Right lobe of liver (tissue), 6 donors: ENCODE measurements at regions not wholly inside any gene's neighbourhood (a gene's known extent, or its start where the extent isn't known, plus 50 kb on each side); places are given as distances from the start of the nearest gene placed in this dataset.
A peak's percentile ranks its signal among the peaks of the same experiment; 100 is the strongest.

ENCODE experiments used
- ATAC-seq, 4 donors: fragments of 200-7000 bp; cut with Tn5 transposase; one replicate each; pipeline ENCODE4 v1.9.1; 2020; ENCODE audit warnings: mild to moderate bottlenecking in 4 of 4, moderate library complexity in 4 of 4
- DNase-seq, 3 donors: peaks; one replicate each; pipeline ENCODE4 v3.0.0-alpha.2; 2020
- H3K27ac ChIP-seq, 3 donors: fragments of 200-600 bp; one replicate each; pipeline ENCODE4 v1.8.0; 2022
- H3K27me3 ChIP-seq, 2 donors: fragments of 200-600 bp; one replicate each; pipeline ENCODE4 v1.8.0; 2022
- H3K36me3 ChIP-seq, 4 donors: fragments of 200-600 bp; sonication (generic) in 1 of 4; one replicate each; pipeline versions ENCODE4 v1.5.1 to v1.8.0; 2017 to 2022; ENCODE audit warnings: control low read depth in 1 of 4
- H3K4me1 ChIP-seq, 4 donors: fragments of 200-600 bp; sonication (generic) in 1 of 4; one replicate each; pipeline versions ENCODE4 v1.5.1 to v1.8.0; 2017 to 2022; ENCODE audit warnings: control low read depth in 1 of 4
- H3K4me3 ChIP-seq, 3 donors: fragments of 200-600 bp; one replicate each; pipeline ENCODE4 v1.8.0; 2022
- H3K9me3 ChIP-seq, 4 donors: fragments of 200-600 bp; sonication (generic) in 1 of 4; one replicate each; pipeline versions ENCODE4 v1.5.1 to v1.8.0; 2017 to 2022; ENCODE audit warnings: control low read depth in 1 of 4
- CTCF ChIP-seq, 4 donors: fragments of 200-600 bp in 3 of 4; fragments of 450-650 bp in 1 of 4; IDR thresholded peaks; one replicate each; pipeline versions ENCODE4 v1.5.1 to v1.8.0; 2016 to 2022; ENCODE audit warnings: antibody characterized with exemption in 4 of 4, mild to moderate bottlenecking in 2 of 4
- POLR2A ChIP-seq: fragments of 450-650 bp; IDR thresholded peaks from one replicate; pipeline ENCODE4 v1.6.1; 2017; ENCODE audit warnings: antibody characterized with exemption, mild to moderate bottlenecking
- WGBS: methylation state at CpG from one replicate; pipeline ENCODE4 v1.1.6; 2018; ENCODE audit warnings: low coverage, low lambda C conversion rate; ENCODE audit not compliant: insufficient coverage; ENCODE audit errors: missing lambda C conversion rate; 5-methylcytosine and 5-hydroxymethylcytosine counted together
- intact Hi-C, 2 donors: fragments of 100-400 bp; cut with DNase I; formaldehyde crosslinking; loops; one replicate each; pipeline versions ENCODE4 v1.11.2 to v1.14.1; 2022
- donor health status: DM: no; HTN: yes; CAD: no.
- donor health status: DM: no; HTN: no; CAD: no.
- donor health status: DM: no; HTN: no; CAD: no.
- donor health status: DM: no; HTN: yes; CAD: no.
- donor health status: DM: no; HTN: yes; CAD: no.

DNA sequence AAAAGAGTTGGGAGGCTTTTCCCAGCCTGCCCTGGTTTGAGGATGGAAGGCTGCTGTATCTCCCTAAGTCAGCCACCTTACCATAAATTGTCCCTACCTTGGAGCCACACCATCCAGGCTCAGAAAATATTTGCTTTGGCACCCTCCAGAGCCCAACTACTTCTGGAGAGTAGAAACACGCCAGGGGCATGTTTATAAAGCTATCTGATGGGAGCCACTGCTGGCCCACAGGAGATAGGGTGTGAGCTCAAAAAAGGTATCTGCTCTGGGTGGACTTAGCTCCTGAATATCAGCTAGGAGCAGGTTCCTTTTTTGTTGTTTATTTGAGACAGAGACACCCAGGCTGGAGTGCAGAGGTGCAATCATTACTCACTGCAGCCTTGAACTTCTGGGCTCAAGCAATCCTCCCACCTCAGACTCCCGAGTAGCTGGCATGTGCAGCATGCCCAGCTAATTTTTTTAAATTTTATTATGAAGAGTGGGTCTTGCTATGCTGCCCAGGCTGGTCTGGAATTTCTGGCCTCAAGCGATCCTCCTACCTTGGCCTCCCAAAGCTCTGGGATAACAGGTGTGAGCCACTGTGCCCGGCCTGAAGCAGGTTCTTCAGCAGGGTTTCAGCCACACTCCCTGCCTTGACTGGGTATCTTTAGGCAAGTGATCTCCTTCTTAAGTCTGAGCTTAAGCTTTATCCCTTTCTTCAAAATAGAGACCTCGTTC lies 147.1 kb downstream of the SALL1 start:
- no peak overlapping the region for H3K4me3 ChIP-seq
- peak; percentile 29 to 79 (median 69) for DNase-seq
- peak; percentile 87 to 97 (median 92) for ATAC-seq
- no peaks in the 10 kb centered on the region for H3K36me3 ChIP-seq
- intact Hi-C loops = no loop called here
- H3K9me3 ChIP-seq = no peaks in the 10 kb centered on the region
- WGBS = 48% methylated on average over 4 of the region's 5 CpGs
- TF ChIP-seq POLR2A (no peak), CTCF (IDR thresholded peaks at IDR 0.05) (no peak)
- no peaks in the 10 kb centered on the region for H3K27me3 ChIP-seq
- H3K4me1 ChIP-seq = peaks cover 0 to 53% (median 13%) of the 10 kb centered on the region in 4 donors
- peak overlapping the region in 2 of 3 donors; percentile 35 to 45 for H3K27ac ChIP-seq

GRCh38 chr16:51002881-51003490 lies 148.1 kb downstream of the SALL1 start:
- TF ChIP-seq POLR2A (no peak), CTCF (IDR thresholded peaks at IDR 0.05) (no peak)
- DNase-seq (peak in 1 of 3 donors; percentile 29), ATAC-seq (peak; percentile 15 to 57 (median 46))
- no peaks in the 10 kb centered on the region for H3K9me3 ChIP-seq
- H3K4me3 ChIP-seq = no peak overlapping the region
- H3K27me3 ChIP-seq = no peaks in the 10 kb centered on the region
- WGBS = 68% methylated on average over 4 of the region's 7 CpGs
- H3K27ac ChIP-seq = peak overlapping the region in 1 of 3 donors; percentile 35
- H3K36me3 ChIP-seq = no peaks in the 10 kb centered on the region
- H3K4me1 ChIP-seq = peaks cover 0 to 43% (median 9%) of the 10 kb centered on the region in 4 donors
- intact Hi-C loops = no loop called here

DNA sequence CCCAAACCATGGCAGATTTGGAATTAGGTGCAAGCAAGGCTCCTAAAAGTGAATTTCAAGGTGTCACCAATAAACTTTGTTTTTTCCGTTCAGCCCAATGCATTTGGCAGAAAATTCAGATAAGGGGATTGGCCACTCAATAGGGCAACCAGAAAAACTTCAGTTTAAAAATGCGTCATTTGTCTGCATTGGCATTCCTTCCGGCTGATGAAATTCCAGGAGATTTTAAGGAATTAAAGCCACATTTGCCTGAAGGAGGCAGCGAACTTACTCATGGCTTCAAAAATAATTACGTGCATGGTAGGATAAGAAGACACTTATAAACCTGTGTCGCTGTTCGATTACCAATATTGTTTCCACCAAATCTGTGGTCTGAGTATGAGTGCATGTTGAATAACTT lies 151.9 kb downstream of the SALL1 start:
- Histone ChIP-seq H3K4me3 (no peak overlapping the region), H3K36me3 (no peaks in the 10 kb centered on the region), H3K9me3 (no peaks in the 10 kb centered on the region), H3K27ac (no peak overlapping the region), H3K27me3 (no peaks in the 10 kb centered on the region), H3K4me1 (peaks cover 0 to 21% (median 6%) of the 10 kb centered on the region in 4 donors)
- ATAC-seq (no peak), DNase-seq (no peak)
- TF ChIP-seq POLR2A = no peak
- TF ChIP-seq CTCF (IDR thresholded peaks at IDR 0.05) = no peak
- intact Hi-C loops = no loop called here
- WGBS = 79% methylated on average over 7 of the region's 7 CpGs

GRCh38 chr16:50998411-50998810 lies 152.7 kb downstream of the SALL1 start:
- TF ChIP-seq POLR2A = no peak
- TF ChIP-seq CTCF (IDR thresholded peaks at IDR 0.05) = no peak
- Histone ChIP-seq H3K27me3 (no peaks in the 10 kb centered on the region), H3K27ac (no peak overlapping the region), H3K4me3 (no peak overlapping the region), H3K9me3 (no peaks in the 10 kb centered on the region), H3K4me1 (peaks cover 0 to 16% (median 2%) of the 10 kb centered on the region in 4 donors), H3K36me3 (no peaks in the 10 kb centered on the region)
- intact Hi-C loops = no loop called here
- WGBS = 81% methylated on average over 2 of the region's 2 CpGs
- DNase-seq = no peak
- no peak for ATAC-seq
